ENCODE measurements at regions not wholly inside any gene's neighbourhood (a gene's known extent, or its start where the extent isn't known, plus 50 kb on each side); places are given as distances from the start of the nearest gene placed in this dataset.
A peak's percentile ranks its signal among the peaks of the same experiment; 100 is the strongest.
"Not testable (repeated sequence)": the region's sequence is repeated elsewhere in the genome, so short reads cannot be mapped to it uniquely, and the experiment has no call there.

DNA sequence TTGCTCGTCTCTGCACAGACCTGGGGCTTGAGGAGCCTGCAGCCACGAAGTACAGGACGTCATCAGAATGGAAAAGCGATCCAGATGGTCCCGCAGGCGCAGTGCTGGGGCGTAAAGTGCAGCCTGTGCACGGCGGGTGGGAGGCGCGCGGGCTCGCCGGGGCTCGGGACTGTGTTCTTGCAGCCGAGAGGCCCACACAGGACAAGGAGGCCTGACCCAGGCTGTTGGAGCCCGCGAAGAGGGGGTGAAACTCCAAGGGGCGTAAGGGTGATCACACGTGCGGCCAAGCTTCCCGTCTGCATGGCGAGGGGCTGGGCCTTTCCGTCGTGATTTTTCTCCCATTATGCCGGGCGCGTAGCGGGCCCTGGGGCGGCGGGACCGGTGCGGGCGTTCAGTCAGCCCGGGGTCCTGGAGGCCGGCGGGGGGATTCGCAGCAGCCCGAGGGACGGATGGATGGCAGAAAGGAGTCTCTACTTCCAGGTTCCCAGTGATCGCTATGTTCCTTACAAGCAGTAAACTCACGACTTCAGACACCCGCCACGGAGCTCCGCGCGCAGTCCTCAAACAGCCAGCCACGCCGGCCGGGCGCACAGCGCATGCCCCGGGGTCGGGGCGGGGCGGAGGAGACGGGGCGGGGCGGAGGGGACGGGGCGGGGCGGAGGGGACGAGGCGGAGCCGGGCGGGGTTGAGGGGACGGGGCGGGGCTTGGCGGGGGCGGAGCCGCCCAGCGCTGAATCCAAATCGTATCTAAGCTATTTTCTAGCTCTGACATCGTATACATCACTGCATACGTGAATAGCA, 141.0 kb upstream of the KCNJ18 start:
- peak; percentile 90 for DNase-seq (ENCODE audit: low read depth, low spot score)

DNA sequence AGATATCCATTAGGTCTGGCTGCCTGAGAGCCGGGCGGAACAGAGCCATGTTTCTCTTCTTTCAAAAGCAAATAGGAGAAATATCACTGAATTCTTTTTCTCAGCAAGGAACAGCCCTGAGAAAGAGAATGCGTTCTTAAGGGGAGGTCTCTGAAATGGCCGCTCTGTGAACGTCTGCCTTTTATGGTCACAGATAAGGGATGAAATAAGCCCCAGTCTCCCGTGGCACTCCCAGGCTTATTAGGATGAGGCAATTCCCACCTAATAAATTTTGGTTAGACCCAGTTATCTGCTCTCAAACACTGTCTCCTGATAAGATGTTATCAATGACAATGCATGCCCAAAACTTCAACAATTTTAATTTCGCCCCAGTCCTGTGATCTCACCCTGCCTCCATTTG, 133.4 kb upstream of the KCNJ18 start:
- H3K4me3 ChIP-seq (ENCODE audit: low read depth, low read length); in situ Hi-C loops (cut with HindIII; ENCODE audit: low sequenced_read_pairs); DNase-seq (ENCODE audit: low read depth, low spot score): not testable (repeated sequence)

More for the DNA sequence above, 141.0 kb upstream of the KCNJ18 start:
- in situ Hi-C loops (cut with HindIII; ENCODE audit: low sequenced_read_pairs): no loop called here
- peak overlapping the region; percentile 61 for H3K4me3 ChIP-seq (ENCODE audit: low read depth, low read length)
- TF ChIP-seq, protein P1, sequence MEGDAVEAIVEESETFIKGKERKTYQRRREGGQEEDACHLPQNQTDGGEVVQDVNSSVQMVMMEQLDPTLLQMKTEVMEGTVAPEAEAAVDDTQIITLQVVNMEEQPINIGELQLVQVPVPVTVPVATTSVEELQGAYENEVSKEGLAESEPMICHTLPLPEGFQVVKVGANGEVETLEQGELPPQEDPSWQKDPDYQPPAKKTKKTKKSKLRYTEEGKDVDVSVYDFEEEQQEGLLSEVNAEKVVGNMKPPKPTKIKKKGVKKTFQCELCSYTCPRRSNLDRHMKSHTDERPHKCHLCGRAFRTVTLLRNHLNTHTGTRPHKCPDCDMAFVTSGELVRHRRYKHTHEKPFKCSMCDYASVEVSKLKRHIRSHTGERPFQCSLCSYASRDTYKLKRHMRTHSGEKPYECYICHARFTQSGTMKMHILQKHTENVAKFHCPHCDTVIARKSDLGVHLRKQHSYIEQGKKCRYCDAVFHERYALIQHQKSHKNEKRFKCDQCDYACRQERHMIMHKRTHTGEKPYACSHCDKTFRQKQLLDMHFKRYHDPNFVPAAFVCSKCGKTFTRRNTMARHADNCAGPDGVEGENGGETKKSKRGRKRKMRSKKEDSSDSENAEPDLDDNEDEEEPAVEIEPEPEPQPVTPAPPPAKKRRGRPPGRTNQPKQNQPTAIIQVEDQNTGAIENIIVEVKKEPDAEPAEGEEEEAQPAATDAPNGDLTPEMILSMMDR (IDR thresholded peaks at IDR 0.05; ENCODE audit: low read depth, low read length): no peak

DNA sequence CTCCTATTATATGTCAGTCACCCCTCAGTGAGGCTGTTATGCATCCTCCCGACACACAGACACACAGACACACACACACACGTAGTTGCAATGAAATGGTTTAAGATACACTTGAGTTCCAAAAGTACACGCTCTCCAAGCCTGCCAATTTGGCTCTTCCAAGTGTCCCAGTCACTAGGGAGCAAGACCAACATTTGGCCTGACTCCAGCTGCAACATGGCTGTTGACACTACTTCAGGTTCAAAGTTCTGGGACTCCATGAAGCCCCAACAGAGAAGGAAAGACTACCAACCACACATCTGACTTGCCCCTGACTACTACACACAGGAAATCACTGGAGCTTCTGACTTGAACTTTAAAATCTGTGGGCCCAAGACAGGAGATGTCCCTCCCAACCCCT, 128.1 kb upstream of the KCNJ18 start:
- no peak for DNase-seq (ENCODE audit: low read depth, low spot score)
- TF ChIP-seq, protein P1 (IDR thresholded peaks at IDR 0.05; ENCODE audit: low read depth, low read length): no peak
- H3K4me3 ChIP-seq (ENCODE audit: low read depth, low read length): no peak overlapping the region
- in situ Hi-C loops (cut with HindIII; ENCODE audit: low sequenced_read_pairs): no loop called here

DNA sequence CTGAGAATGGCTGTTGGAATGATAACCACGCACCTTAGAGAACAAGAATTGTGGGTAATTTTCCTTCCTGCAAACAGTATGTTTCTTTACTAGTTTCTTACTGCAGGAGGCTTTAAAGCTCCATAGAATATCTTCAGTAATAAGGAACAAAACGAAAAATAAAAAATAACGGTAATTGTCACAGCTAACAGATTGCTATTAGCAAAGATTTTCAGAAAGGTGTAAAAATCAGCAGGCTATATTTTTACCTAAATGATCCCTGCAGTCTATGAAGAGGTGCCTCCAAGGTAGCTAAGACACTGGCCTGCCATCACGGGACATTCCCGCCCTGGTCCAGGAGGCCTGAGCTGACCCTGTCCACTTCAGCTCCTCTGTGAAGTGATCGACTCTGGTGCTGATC, 127.6 kb upstream of the KCNJ18 start:
- H3K4me3 ChIP-seq (ENCODE audit: low read depth, low read length); in situ Hi-C loops (cut with HindIII; ENCODE audit: low sequenced_read_pairs); DNase-seq (ENCODE audit: low read depth, low spot score): not testable (repeated sequence)

DNA sequence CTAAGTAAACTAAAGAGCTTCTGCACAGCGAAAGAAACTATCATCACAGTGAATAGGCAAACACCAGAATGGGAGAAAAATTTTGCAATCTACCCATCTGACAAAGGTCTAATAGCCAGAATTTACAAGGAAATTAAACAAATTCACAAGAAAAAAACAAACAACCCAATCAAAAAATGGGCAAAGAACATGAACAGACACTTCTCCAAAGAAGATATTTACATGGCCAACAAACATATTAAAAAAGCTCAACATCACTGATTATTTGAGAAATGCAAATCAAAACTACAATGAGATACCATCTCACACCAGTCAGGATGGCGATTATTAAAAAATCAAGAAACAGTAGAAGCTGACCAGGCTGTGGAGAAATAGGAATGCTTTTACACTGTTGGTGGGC, 121.9 kb upstream of the KCNJ18 start:
- DNase-seq (ENCODE audit: low read depth, low spot score); H3K4me3 ChIP-seq (ENCODE audit: low read depth, low read length); in situ Hi-C loops (cut with HindIII; ENCODE audit: low sequenced_read_pairs): not testable (repeated sequence)

DNA sequence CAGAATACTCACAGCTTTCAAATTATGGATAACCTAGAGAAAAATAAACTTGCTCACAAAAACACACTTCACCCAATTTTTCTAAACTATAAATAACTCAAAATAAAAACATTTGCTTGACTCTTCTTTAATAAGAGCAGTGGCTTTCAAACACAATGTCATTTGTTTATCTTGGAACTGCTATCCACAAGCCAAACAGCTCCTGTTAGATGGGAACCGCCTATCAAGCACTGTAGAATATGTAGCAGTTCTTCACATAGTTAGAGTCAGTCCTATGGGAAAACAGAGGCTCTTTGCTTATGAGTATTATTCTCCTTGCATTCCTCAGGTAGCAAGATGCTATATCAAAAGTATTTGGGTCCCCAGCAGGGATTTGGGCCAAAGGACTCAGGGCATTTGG, 120.2 kb upstream of the KCNJ18 start:
- DNase-seq (ENCODE audit: low read depth, low spot score); in situ Hi-C loops (cut with HindIII; ENCODE audit: low sequenced_read_pairs); H3K4me3 ChIP-seq (ENCODE audit: low read depth, low read length): not testable (repeated sequence)

DNA sequence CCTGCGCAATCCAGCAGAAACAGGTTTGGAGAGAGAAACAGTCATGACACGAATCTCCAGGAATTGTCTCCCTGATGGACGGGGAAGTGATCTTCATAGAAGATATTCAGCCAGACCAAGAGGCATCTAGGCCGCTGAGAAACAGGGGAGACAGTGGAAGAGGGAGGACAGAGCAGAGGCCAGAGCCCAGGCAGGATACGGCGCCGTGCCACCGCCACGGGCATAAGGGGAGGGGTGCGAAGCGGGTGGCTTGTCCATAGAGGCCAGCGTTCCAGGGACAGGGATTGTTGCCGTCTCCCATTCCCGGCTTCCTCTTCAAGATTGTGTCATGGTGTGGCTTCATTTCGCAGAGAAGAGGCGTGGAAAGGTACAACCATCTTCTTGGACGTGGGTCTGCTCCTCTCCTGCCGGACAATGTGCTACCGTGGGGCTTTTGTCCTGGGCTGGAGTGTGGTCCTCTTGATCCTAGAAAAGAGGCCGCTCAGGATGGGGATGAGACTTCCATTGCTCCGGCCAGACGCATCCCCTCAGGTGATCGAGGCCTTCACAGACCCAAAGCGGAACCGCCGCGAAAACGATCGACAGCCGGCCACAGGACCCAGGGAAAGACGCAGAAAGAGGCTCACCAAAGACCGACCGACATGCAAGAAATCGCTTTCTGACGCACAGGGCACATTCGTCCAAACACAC, 118.9 kb upstream of the KCNJ18 start:
- in situ Hi-C loops (cut with HindIII; ENCODE audit: low sequenced_read_pairs): not testable (repeated sequence)

DNA sequence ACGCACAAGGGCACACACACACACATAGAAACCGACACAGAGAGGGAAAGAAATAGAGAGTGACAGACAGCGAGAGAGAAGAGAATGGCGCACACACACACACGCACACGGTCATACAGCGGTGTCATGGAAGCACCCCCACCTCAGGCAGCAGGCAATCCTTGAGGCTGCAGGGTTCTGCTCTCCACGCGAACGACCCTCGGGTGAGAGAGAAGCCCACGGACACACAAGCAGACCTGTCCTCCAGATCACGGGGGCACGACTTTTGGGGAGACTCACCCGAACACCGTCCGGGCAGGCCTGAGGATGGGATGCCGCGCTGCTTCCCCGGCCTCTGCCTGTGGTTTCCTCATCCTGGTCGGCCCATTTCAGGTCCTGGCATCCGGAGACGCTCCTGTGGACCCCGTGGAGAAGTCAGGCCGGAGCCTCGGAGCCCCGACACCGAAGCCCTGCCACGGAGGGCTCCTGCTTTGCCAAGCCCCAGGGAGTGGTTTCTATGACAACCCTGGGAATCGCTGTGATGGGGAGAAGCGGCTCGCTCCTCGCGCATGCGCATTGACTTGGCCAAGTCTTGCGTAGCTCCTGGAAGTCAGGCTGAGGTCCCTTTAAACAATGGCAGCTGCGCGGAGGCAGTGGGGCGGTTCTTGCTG, 118.2 kb upstream of the KCNJ18 start:
- TF ChIP-seq, protein P1 (IDR thresholded peaks at IDR 0.05; ENCODE audit: low read depth, low read length): no peak
- DNase-seq (ENCODE audit: low read depth, low spot score): peak; percentile 50
- H3K4me3 ChIP-seq (ENCODE audit: low read depth, low read length): peak overlapping the region; percentile 43
- in situ Hi-C loops (cut with HindIII; ENCODE audit: low sequenced_read_pairs): no loop called here

More for the DNA sequence above, 118.9 kb upstream of the KCNJ18 start:
- peak overlapping the region; percentile 43 for H3K4me3 ChIP-seq (ENCODE audit: low read depth, low read length)
- not testable (repeated sequence) for DNase-seq (ENCODE audit: low read depth, low spot score)

DNA sequence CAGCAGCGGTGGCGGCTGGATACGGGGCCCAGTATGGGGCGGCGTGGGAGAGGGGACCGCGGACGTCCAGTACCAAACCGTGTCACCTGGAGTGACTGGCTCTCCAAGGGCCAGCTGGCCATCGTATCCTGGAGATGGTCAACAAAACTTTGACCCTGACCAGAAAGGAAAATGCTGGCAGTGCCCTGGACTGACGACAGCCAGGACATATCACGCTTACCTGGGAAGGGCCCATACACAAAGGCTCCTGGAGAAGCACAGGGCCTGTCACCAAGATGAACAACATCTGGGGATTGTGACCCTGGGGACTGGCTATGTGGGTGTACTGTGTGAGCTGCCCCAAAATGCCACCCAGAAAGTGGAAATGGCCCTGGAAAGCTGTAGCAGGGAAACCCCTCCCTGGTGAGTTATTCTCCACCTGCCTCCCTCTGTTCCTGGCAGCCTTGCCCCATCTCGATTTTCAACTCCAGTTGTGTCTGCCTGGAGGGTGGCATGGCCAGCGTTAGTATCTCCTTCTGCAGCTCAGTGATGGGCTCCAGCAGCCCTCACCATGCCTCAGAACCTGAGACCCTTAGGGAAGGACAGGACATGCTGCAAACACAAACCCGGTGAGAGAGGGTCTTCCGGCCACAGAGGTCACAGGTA, 117.6 kb upstream of the KCNJ18 start:
- DNase-seq (ENCODE audit: low read depth, low spot score); in situ Hi-C loops (cut with HindIII; ENCODE audit: low sequenced_read_pairs): not testable (repeated sequence)
- peak overlapping the region; percentile 7 for H3K4me3 ChIP-seq (ENCODE audit: low read depth, low read length)

DNA sequence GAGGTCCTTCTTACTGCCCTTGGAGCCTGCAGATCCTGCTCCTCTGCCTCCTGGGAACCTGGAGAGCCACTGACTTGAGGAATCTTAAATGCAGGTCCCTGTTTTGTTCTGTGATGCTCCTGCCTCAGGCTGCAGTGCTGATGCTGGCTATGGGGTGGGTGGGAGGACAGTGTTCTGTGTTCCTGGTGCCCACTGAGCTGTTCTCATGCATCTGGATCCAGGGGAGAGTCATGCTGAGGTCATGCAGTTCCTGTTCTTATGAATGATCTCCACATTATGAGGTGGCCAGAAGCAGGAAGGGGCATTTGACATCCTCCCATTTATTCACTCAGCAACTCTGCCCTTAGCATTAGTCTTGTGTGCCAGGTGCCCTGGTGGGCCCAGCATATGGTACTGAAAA, 113.5 kb upstream of the KCNJ18 start:
- DNase-seq (ENCODE audit: low read depth, low spot score); in situ Hi-C loops (cut with HindIII; ENCODE audit: low sequenced_read_pairs); H3K4me3 ChIP-seq (ENCODE audit: low read depth, low read length): not testable (repeated sequence)

Data from astrocyte of the spinal cord (primary cell).